HepG2 (cell line): ENCODE measurements at regions not wholly inside any gene's neighbourhood (a gene's known extent, or its start where the extent isn't known, plus 50 kb on each side); places are given as distances from the start of the nearest gene placed in this dataset.

Source experiments
- ATAC-seq: fragments of 200-7000 bp; cut with Tn5 transposase; 3 replicates; pipeline ENCODE4 v1.9.1; 2020; ENCODE audit warnings: mild to moderate bottlenecking, moderate library complexity
- BruUV-seq: library from RNA; stranded (reverse); fragments of 400-500 nt; replicated peaks from 2 replicates; lab custom pipeline; 2021; lab: Mats Ljungman, UMichigan
- CTCF ChIA-PET: fragments of 300-600 bp; formaldehyde crosslinking; extraction: SDS; loops from one replicate; lab custom pipeline; 2021; ENCODE audit warnings: low total read pairs, inconsistent platforms, low intra/inter-chr PET ratio; lab: Yijun Ruan, JAX
- POLR2A ChIA-PET: fragments of 350-600 bp; sonication (Branson Sonifier 250); formaldehyde crosslinking; loops from one replicate; lab custom pipeline; 2020; ENCODE audit warnings: antibody characterized with exemption, inconsistent platforms; lab: Yijun Ruan, JAX
- DNase-seq: peaks from one replicate; pipeline ENCODE4 v3.0.0-alpha.2; 2015; ENCODE audit warnings: low spot score
- FAIRE-seq: peaks from 3 replicates; lab custom pipeline; 2011; peaks lifted over from hg19 to GRCh38; lab: Jason Lieb, UNC
- H2AFZ ChIP-seq: one replicate; pipeline ENCODE4 v1.6.1; 2011; ENCODE audit warnings: low read length, inconsistent platforms
- H3K27ac ChIP-seq: fragments of 300-600 bp; 3 replicates; pipeline ENCODE4 v1.8.0; 2011; ENCODE audit warnings: mixed run types, mild to moderate bottlenecking, mixed read lengths, low read length, inconsistent platforms; ENCODE audit not compliant: insufficient read depth; ENCODE audit errors: extremely low read length
- H3K27me3 ChIP-seq, 2 experiments: fragments of 200-600 bp in 1 of 2; 2 replicates in 1 of 2; 3 replicates in 1 of 2; pipeline versions ENCODE4 v1.6.0 to v1.8.0; 2011; ENCODE audit warnings: low read length in 2 of 2, mild to moderate bottlenecking in 2 of 2, moderate library complexity in 2 of 2, inconsistent platforms in 1 of 2; ENCODE audit not compliant: insufficient read depth in 2 of 2, control insufficient read depth in 1 of 2
- H3K36me3 ChIP-seq, 2 experiments: fragments of 200-600 bp in 1 of 2; replicated peaks in 1 of 2; 2 replicates in 1 of 2; 3 replicates in 1 of 2; pipeline versions ENCODE4 v1.5.1 to v1.8.0; 2011; ENCODE audit warnings: low read length in 2 of 2, inconsistent platforms in 1 of 2; ENCODE audit not compliant: insufficient read depth in 2 of 2, control insufficient read depth in 1 of 2
- H3K4me1 ChIP-seq: 2 replicates; pipeline ENCODE4 v1.5.1; 2012; ENCODE audit warnings: low read length, inconsistent platforms; ENCODE audit not compliant: insufficient read depth
- H3K4me2 ChIP-seq: 2 replicates; pipeline ENCODE4 v1.6.0; 2011; ENCODE audit warnings: low read depth, low read length, inconsistent platforms
- H3K4me3 ChIP-seq, 3 experiments: fragments of 200-600 bp in 1 of 3; sonication (generic), shearing (Covaris generic) in 1 of 3; replicated peaks in 1 of 3; 2 replicates each; pipeline ENCODE4 v1.5.1; 2011 to 2016; ENCODE audit warnings: low read length in 3 of 3, inconsistent platforms in 2 of 3, low read depth in 2 of 3, mild to moderate bottlenecking in 2 of 3, control low read depth in 1 of 3, mixed read lengths in 1 of 3; ENCODE audit not compliant: insufficient read depth in 1 of 3
- H3K79me2 ChIP-seq: one replicate; pipeline ENCODE4 v1.6.1; 2011; ENCODE audit warnings: low read length, inconsistent platforms; ENCODE audit not compliant: insufficient read depth
- H3K9ac ChIP-seq: 2 replicates; pipeline ENCODE4 v1.6.0; 2011; ENCODE audit warnings: mild to moderate bottlenecking, low read depth, low read length, inconsistent platforms; ENCODE audit not compliant: insufficient read depth
- H3K9me3 ChIP-seq: 2 replicates; pipeline ENCODE4 v1.5.1; 2012; ENCODE audit warnings: mild to moderate bottlenecking, low read length
- H4K20me1 ChIP-seq: 2 replicates; pipeline ENCODE4 v1.6.0; 2011; ENCODE audit warnings: inconsistent platforms, mild to moderate bottlenecking, low read length, moderate library complexity; ENCODE audit not compliant: insufficient read depth
- AKAP8 ChIP-seq: sonication (generic); formaldehyde crosslinking; IDR thresholded peaks from 2 replicates; pipeline ENCODE4 v1.5.1; 2020; ENCODE audit warnings: mild to moderate bottlenecking, missing genetic modification reagents
- ASH2L ChIP-seq: fragments of 300-600, 200-600 bp; sonication (generic); IDR thresholded peaks from 2 replicates; pipeline ENCODE4 v1.7.0; 2017; ENCODE audit warnings: low read depth, mild to moderate bottlenecking, moderate library complexity, mixed read lengths, low read length; ENCODE audit not compliant: insufficient read length
- ATF6 ChIP-seq: sonication (generic); formaldehyde crosslinking; conservative IDR thresholded peaks from 2 replicates; pipeline ENCODE4 v1.4.0; 2020; ENCODE audit warnings: missing genetic modification reagents
- MAZ ChIP-seq, 2 experiments: sonication (generic) in 1 of 2; formaldehyde crosslinking in 1 of 2; IDR thresholded peaks; 2 replicates each; pipeline versions ENCODE4 v1.5.0 to v1.6.1; 2012 to 2020; ENCODE audit warnings: low read depth in 2 of 2, mild to moderate bottlenecking in 2 of 2, borderline replicate concordance in 1 of 2, improper control_type of control experiment in 1 of 2, low read length in 1 of 2, missing genetic modification reagents in 1 of 2, moderate library complexity in 1 of 2
- RAD51 ChIP-seq: fragments of 450-650 bp; IDR thresholded peaks from 2 replicates; pipeline ENCODE4 v1.6.1; 2016; ENCODE audit warnings: borderline replicate concordance
- RFX1 ChIP-seq: fragments of 450-650 bp; IDR thresholded peaks from 2 replicates; pipeline ENCODE4 v1.6.1; 2017
- SETDB1 ChIP-seq: sonication (generic); formaldehyde crosslinking; IDR thresholded peaks from 2 replicates; pipeline ENCODE4 v1.5.1; 2020; ENCODE audit warnings: missing genetic modification reagents, mild to moderate bottlenecking, borderline replicate concordance
- SRY ChIP-seq: sonication (generic); formaldehyde crosslinking; IDR thresholded peaks from 2 replicates; pipeline ENCODE4 v1.8.0; 2022; ENCODE audit warnings: mild to moderate bottlenecking, missing genetic modification reagents
- TAF1 ChIP-seq: sonication (generic); formaldehyde crosslinking; IDR thresholded peaks from 2 replicates; pipeline ENCODE4 v1.4.0; 2020; ENCODE audit warnings: missing genetic modification reagents
- TEAD3 ChIP-seq: optimal IDR thresholded peaks from 2 replicates; pipeline ENCODE3; 2016; ENCODE audit warnings: borderline replicate concordance
- YEATS4 ChIP-seq: sonication (generic); formaldehyde crosslinking; IDR thresholded peaks from 2 replicates; pipeline ENCODE4 v1.4.0; 2020; ENCODE audit warnings: missing genetic modification reagents, borderline replicate concordance
- ZNF207 ChIP-seq: fragments of 450-650 bp; IDR thresholded peaks from 2 replicates; pipeline ENCODE4 v1.6.1; 2016; ENCODE audit warnings: antibody characterized with exemption, borderline replicate concordance
- ZNF891 ChIP-seq: sonication (generic); formaldehyde crosslinking; IDR thresholded peaks from 2 replicates; pipeline ENCODE4 v1.5.0; 2020; ENCODE audit warnings: mild to moderate bottlenecking, missing genetic modification reagents
- WGBS: methylation state at CpG from one replicate; pipeline ENCODE4 v1.1.6; 2017; ENCODE audit warnings: low lambda C conversion rate; 5-methylcytosine and 5-hydroxymethylcytosine counted together
- in situ Hi-C: cut with HindIII; loops from 2 replicates; pipeline ENCODE4 v1.10.0; 2017; ENCODE audit warnings: low pct_unique_long_range_greater_than_20kb; ENCODE audit not compliant: extremely low pct_ligation_motif_present
- intact Hi-C: fragments of 100-400 bp; cut with micrococcal nuclease; formaldehyde crosslinking; loops from one replicate; pipeline ENCODE4 v1.10.0; 2022; ENCODE audit not compliant: unreplicated experiment
- TF ChIP-seq, protein P1 (sequence below): sonication (generic); formaldehyde crosslinking; IDR thresholded peaks from 2 replicates; pipeline ENCODE4 v1.4.0; 2020; ENCODE audit warnings: missing genetic modification reagents

DNA sequence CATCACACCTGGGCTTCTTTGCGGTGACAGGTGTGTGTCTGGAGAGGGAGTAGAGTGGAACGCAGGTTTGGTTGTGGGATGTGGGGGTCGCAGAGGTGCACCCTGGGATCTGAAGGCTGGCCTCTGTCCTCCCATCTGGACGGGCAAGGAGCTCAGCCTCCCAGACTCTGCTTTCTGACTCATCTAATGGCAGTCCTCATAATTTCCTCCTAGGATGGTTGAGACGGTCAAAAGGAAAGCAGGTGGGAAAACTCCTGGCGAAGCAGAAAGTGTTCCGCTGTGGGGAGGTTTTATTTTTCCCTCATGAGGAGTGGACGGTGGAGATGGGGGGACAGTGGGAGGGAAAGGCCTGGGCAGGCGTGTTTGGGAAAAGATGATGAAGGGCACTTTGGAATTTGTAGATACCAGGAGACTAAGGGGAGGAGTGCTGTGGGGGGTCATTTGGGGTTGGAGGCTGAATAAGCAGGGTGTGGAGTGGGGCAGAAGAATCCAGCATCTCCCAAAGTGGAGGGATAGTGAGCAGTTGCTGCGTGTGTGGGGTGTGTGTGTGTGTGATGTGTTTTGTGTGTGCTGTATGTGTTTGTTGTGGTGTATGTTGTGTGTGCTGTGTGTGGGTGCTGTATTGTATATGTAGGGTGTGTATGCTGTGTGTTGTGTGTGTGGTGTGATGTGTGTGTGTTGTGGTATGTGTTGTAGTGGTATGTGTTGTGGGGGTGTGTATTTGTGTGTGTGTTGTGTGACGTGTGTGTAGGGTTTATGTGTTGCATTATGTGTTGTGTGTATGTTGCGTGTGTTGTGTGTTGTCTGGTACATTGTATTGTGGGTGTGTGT, 97.2 kb upstream of the PODXL start:
- Histone ChIP-seq H3K27me3 (peaks cover 0 to 6% of the 10 kb centered on the region in 2 experiments; a peak in 3 of 5 replicates), H3K9me3 (no peaks in the 10 kb centered on the region), H3K4me2 (no peak overlapping the region), H3K79me2 (no peaks in the 10 kb centered on the region), H3K36me3 (no peaks in the 10 kb centered on the region), H3K4me1 (no peaks in the 10 kb centered on the region), H3K9ac (no peak overlapping the region), H3K4me3 (no peak overlapping the region), H3K27ac (no peak overlapping the region), H2AFZ (no peak overlapping the region), H4K20me1 (no peaks in the 10 kb centered on the region)
- DNase-seq = no peak
- intact Hi-C loops (loop anchor here (1.0 kb wide), 2 partner anchors 108 to 145 kb away; no protein-coding TSS in a partner anchor), in situ Hi-C loops (loop anchor here (10.0 kb wide), 1 partner anchor 149 kb away; no protein-coding TSS in a partner anchor)
- FAIRE-seq = peak; percentile 50
- no TSS peak for BruUV-seq
- no peak for ATAC-seq
- POLR2A ChIA-PET = no interaction called here
- 0 out of 2 replicates have a peak, but pooled peaks have one; percentile 5 for TF ChIP-seq RAD51
- TF ChIP-seq TAF1 (CRISPR knock-in tag) = no peak
- no peak for TF ChIP-seq ASH2L
- TF ChIP-seq ZNF207 = 0 out of 2 replicates have a peak, but pooled peaks have one; percentile 51
- 32% methylated on average over 12 of the region's 12 CpGs for WGBS
- CTCF ChIA-PET = interaction anchor here (1.2 to 1.8 kb wide), 2 partner anchors 107 to 146 kb away, joined by 3 to 10 read pairs; no protein-coding TSS in a partner anchor

DNA sequence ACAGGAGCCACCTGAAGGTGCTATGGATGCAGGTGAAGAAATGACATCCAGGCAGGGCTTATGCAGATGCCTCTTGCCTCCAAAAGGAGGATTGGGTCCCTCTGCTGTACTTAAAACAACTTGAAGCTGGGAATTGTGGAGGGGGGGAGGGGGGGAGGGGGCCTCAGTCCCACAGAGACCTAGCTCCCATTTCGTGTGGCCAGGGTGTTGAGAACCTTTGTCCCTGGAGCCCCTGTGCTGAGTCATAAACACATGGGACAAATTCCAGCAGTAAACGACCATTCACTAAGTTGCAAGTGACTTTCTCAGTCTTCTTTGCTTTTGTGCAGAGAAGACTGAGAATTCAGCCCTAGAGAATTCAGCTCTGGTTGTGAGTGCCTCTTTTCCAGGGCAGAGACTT, 96.5 kb upstream of the PODXL start:
- Histone ChIP-seq H3K9ac (no peak overlapping the region), H3K4me2 (no peak overlapping the region), H2AFZ (no peak overlapping the region), H3K27me3 (peaks cover 0 to 5% of the 10 kb centered on the region in 2 experiments; a peak in 3 of 5 replicates), H4K20me1 (no peaks in the 10 kb centered on the region), H3K9me3 (no peaks in the 10 kb centered on the region), H3K27ac (no peak overlapping the region), H3K36me3 (no peaks in the 10 kb centered on the region), H3K79me2 (no peaks in the 10 kb centered on the region), H3K4me3 (no peak overlapping the region), H3K4me1 (no peaks in the 10 kb centered on the region)
- ATAC-seq (no peak), FAIRE-seq (no peak), DNase-seq (no peak)
- POLR2A ChIA-PET = no interaction called here
- no TSS peak for BruUV-seq
- intact Hi-C loops (no loop called here), in situ Hi-C loops (loop anchor here (10.0 kb wide), 1 partner anchor 148 kb away; no protein-coding TSS in a partner anchor)
- CTCF ChIA-PET = no interaction called here
- 0% methylated on average over 1 of the region's 2 CpGs for WGBS
- TF ChIP-seq, protein P1, sequence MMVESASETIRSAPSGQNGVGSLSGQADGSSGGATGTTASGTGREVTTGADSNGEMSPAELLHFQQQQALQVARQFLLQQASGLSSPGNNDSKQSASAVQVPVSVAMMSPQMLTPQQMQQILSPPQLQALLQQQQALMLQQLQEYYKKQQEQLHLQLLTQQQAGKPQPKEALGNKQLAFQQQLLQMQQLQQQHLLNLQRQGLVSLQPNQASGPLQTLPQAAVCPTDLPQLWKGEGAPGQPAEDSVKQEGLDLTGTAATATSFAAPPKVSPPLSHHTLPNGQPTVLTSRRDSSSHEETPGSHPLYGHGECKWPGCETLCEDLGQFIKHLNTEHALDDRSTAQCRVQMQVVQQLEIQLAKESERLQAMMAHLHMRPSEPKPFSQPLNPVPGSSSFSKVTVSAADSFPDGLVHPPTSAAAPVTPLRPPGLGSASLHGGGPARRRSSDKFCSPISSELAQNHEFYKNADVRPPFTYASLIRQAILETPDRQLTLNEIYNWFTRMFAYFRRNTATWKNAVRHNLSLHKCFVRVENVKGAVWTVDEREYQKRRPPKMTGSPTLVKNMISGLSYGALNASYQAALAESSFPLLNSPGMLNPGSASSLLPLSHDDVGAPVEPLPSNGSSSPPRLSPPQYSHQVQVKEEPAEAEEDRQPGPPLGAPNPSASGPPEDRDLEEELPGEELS (CRISPR knock-in tag) = no peak
- TF ChIP-seq ATF6 (CRISPR knock-in tag) (no peak), RFX1 (no peak), SETDB1 (no peak), MAZ (IDR thresholded peaks at IDR 0.05; ENCODE audit: borderline replicate concordance, low read depth, low read length) (no peak), MAZ (CRISPR knock-in tag; IDR thresholded peaks at IDR 0.05; ENCODE audit: low read depth) (no peak), ZNF891 (CRISPR knock-in tag) (no peak), TEAD3 (CRISPR knock-in tag) (no peak), AKAP8 (no peak), YEATS4 (CRISPR knock-in tag) (no peak), SRY (CRISPR knock-in tag) (no peak)
